ENCODE measurements at regions not wholly inside any gene's neighbourhood (a gene's known extent, or its start where the extent isn't known, plus 50 kb on each side); places are given as distances from the start of the nearest gene placed in this dataset.

- TF ChIP-seq, protein P1, sequence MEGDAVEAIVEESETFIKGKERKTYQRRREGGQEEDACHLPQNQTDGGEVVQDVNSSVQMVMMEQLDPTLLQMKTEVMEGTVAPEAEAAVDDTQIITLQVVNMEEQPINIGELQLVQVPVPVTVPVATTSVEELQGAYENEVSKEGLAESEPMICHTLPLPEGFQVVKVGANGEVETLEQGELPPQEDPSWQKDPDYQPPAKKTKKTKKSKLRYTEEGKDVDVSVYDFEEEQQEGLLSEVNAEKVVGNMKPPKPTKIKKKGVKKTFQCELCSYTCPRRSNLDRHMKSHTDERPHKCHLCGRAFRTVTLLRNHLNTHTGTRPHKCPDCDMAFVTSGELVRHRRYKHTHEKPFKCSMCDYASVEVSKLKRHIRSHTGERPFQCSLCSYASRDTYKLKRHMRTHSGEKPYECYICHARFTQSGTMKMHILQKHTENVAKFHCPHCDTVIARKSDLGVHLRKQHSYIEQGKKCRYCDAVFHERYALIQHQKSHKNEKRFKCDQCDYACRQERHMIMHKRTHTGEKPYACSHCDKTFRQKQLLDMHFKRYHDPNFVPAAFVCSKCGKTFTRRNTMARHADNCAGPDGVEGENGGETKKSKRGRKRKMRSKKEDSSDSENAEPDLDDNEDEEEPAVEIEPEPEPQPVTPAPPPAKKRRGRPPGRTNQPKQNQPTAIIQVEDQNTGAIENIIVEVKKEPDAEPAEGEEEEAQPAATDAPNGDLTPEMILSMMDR (IDR thresholded peaks at IDR 0.05): no peak
- TF ChIP-seq POLR2A (IDR thresholded peaks at IDR 0.05) (no peak), EP300 (IDR thresholded peaks at IDR 0.05) (no peak)
Measured at GRCh38 chr2:41851554-41851953, 196.3 kb upstream of the PKDCC start.
